GM18520 (cell line): ENCODE measurements at regions not wholly inside any gene's neighbourhood (a gene's known extent, or its start where the extent isn't known, plus 50 kb on each side); places are given as distances from the start of the nearest gene placed in this dataset.

Source experiments
- ATAC-seq: cut with Tn5 transposase; IDR thresholded peaks from one replicate; pipeline ENCODE4 v1.9.1; 2021; ENCODE audit not compliant: unreplicated experiment

- ATAC-seq = no peak
These were observed 211.4 kb downstream of the GRIN2B start for GRCh38 chr12:13769966-13770365.

GRCh38 chr12:13769273-13769672 is 212.1 kb downstream of the GRIN2B start:
- ATAC-seq = no peak

- ATAC-seq = no peak
These were observed 216.7 kb downstream of the GRIN2B start for GRCh38 chr12:13764748-13765147.

GRCh38 chr12:13749389-13749788 is 232.0 kb downstream of the GRIN2B start:
- ATAC-seq = no peak

GRCh38 chr12:13745111-13745860 is 236.1 kb downstream of the GRIN2B start:
- ATAC-seq = no peak

GRCh38 chr12:13744561-13744960 is 236.8 kb downstream of the GRIN2B start:
- ATAC-seq = no peak

GRCh38 chr12:13740149-13740545 is 241.3 kb downstream of the GRIN2B start:
- ATAC-seq = no peak

GRCh38 chr12:13735734-13736133 is 245.7 kb downstream of the GRIN2B start:
- ATAC-seq = no peak

- ATAC-seq = no peak
These were observed 246.7 kb downstream of the GRIN2B start for GRCh38 chr12:13734584-13735152.

- ATAC-seq = no peak
These were observed 253.7 kb downstream of the GRIN2B start for GRCh38 chr12:13727707-13728195.

- ATAC-seq = no peak
These were observed 256.4 kb downstream of the GRIN2B start for GRCh38 chr12:13725049-13725448.

- ATAC-seq = no peak
These were observed 257.3 kb downstream of the GRIN2B start for GRCh38 chr12:13724136-13724535.

- no peak for ATAC-seq
These were observed 261.4 kb downstream of the GRIN2B start for GRCh38 chr12:13719986-13720385.

- no peak for ATAC-seq
These were observed 263.1 kb downstream of the GRIN2B start for GRCh38 chr12:13718271-13718670.

GRCh38 chr12:13716119-13716518 is 265.3 kb downstream of the GRIN2B start:
- no peak for ATAC-seq

GRCh38 chr12:13713556-13714410 is 267.6 kb downstream of the GRIN2B start:
- ATAC-seq = no peak

GRCh38 chr12:13707829-13708228 is 273.6 kb downstream of the GRIN2B start:
- ATAC-seq = no peak

- no peak for ATAC-seq
These were observed 279.0 kb downstream of the GRIN2B start for GRCh38 chr12:13702381-13702780.

GRCh38 chr12:13701502-13701901 is 279.9 kb downstream of the GRIN2B start:
- no peak for ATAC-seq

GRCh38 chr12:13697973-13698372 is 283.4 kb downstream of the GRIN2B start:
- ATAC-seq = no peak

- ATAC-seq = no peak
These were observed 285.6 kb downstream of the GRIN2B start for GRCh38 chr12:13695781-13696180.

GRCh38 chr12:13692332-13692731 is 289.1 kb downstream of the GRIN2B start:
- no peak for ATAC-seq
